Vagina (tissue), 2 donors: ENCODE measurements at regions not wholly inside any gene's neighbourhood (a gene's known extent, or its start where the extent isn't known, plus 50 kb on each side); places are given as distances from the start of the nearest gene placed in this dataset.
"Not testable (repeated sequence)": the region's sequence is repeated elsewhere in the genome, so short reads cannot be mapped to it uniquely, and the experiment has no call there.

Source experiments
- DNase-seq, 2 donors: peaks; one replicate each; pipeline ENCODE4 v3.0.0-alpha.2; 2017; ENCODE audit errors: extremely low spot score in 2 of 2
- H3K27ac ChIP-seq: fragments of 200-600 bp; sonication (generic); one replicate; pipeline ENCODE4 v1.5.1; 2019
- H3K27me3 ChIP-seq: fragments of 200-600 bp; sonication (generic); one replicate; pipeline ENCODE4 v1.5.1; 2019
- H3K36me3 ChIP-seq, 2 donors: fragments of 200-600 bp; sonication (generic); one replicate each; pipeline ENCODE4 v1.5.1; 2017 to 2019
- H3K4me1 ChIP-seq: fragments of 200-600 bp; sonication (generic); one replicate; pipeline ENCODE4 v1.5.1; 2019
- H3K4me3 ChIP-seq, 2 donors: fragments of 200-600 bp; sonication (generic); 1 replicate in 1 of 2; 2 replicates in 1 of 2; pipeline ENCODE4 v1.5.1; 2016 to 2019
- H3K9me3 ChIP-seq: fragments of 200-600 bp; sonication (generic); one replicate; pipeline ENCODE4 v1.5.1; 2019
- POLR2A ChIP-seq, 2 donors: fragments of 450-650 bp; IDR thresholded peaks; one replicate each; pipeline ENCODE4 v1.6.1; 2017; ENCODE audit warnings: antibody characterized with exemption in 2 of 2, mild to moderate bottlenecking in 2 of 2, moderate library complexity in 2 of 2
- POLR2AphosphoS5 ChIP-seq, 2 donors: sonication (generic); formaldehyde crosslinking; IDR thresholded peaks; one replicate each; pipeline ENCODE4 v1.9.0; 2017; ENCODE audit warnings: antibody characterized with exemption in 2 of 2, mild to moderate bottlenecking in 2 of 2, low read depth in 1 of 2; ENCODE audit not compliant: insufficient read depth in 1 of 2
- intact Hi-C: fragments of 100-400 bp; cut with DNase I; formaldehyde crosslinking; loops from one replicate; pipeline ENCODE4 v1.15.1; 2023
- TF ChIP-seq, protein P1 (sequence below), 3 experiments: fragments of 450-650 bp in 2 of 3; fragments of 200-600 bp in 1 of 3; sonication (generic) in 1 of 3; IDR thresholded peaks; one replicate each; pipeline ENCODE4 v1.5.1; 2017 to 2019; ENCODE audit warnings: antibody characterized with exemption in 3 of 3, mild to moderate bottlenecking in 2 of 3, moderate library complexity in 2 of 3

DNA sequence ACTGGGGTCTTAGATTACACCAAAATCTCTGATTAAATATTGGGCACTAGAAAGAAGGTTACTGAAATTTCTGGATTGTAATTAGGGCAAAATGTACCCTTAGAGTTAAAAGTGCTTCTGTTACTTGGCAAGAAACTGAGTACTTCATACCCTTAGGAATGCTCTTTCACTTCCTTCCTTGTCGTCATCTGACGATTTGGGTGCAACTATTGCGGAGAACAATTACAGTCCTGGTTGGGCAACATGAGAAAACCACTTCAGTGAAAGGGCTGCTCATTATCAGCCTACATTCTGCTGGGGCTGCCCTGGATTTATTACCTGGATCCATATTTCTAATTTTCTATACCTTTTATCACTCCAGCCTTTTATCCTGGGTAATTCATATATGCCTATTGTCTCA lies 348.5 kb upstream of the MDGA2 start:
- intact Hi-C loops, result no loop called here
- no peak for DNase-seq
- no peak for TF ChIP-seq POLR2AphosphoS5 (IDR thresholded peaks at IDR 0.05; ENCODE audit: insufficient read depth in 1 of 2, low read depth in 1 of 2)
- TF ChIP-seq, protein P1, sequence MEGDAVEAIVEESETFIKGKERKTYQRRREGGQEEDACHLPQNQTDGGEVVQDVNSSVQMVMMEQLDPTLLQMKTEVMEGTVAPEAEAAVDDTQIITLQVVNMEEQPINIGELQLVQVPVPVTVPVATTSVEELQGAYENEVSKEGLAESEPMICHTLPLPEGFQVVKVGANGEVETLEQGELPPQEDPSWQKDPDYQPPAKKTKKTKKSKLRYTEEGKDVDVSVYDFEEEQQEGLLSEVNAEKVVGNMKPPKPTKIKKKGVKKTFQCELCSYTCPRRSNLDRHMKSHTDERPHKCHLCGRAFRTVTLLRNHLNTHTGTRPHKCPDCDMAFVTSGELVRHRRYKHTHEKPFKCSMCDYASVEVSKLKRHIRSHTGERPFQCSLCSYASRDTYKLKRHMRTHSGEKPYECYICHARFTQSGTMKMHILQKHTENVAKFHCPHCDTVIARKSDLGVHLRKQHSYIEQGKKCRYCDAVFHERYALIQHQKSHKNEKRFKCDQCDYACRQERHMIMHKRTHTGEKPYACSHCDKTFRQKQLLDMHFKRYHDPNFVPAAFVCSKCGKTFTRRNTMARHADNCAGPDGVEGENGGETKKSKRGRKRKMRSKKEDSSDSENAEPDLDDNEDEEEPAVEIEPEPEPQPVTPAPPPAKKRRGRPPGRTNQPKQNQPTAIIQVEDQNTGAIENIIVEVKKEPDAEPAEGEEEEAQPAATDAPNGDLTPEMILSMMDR (IDR thresholded peaks at IDR 0.05), result no peak
- TF ChIP-seq POLR2A (IDR thresholded peaks at IDR 0.05), result no peak
- no peak overlapping the region for H3K27ac ChIP-seq
- H3K4me3 ChIP-seq, result no peak overlapping the region
- H3K27me3 ChIP-seq, result no peaks in the 10 kb centered on the region
- H3K9me3 ChIP-seq, result no peaks in the 10 kb centered on the region
- no peaks in the 10 kb centered on the region for H3K4me1 ChIP-seq
- no peaks in the 10 kb centered on the region for H3K36me3 ChIP-seq

DNA sequence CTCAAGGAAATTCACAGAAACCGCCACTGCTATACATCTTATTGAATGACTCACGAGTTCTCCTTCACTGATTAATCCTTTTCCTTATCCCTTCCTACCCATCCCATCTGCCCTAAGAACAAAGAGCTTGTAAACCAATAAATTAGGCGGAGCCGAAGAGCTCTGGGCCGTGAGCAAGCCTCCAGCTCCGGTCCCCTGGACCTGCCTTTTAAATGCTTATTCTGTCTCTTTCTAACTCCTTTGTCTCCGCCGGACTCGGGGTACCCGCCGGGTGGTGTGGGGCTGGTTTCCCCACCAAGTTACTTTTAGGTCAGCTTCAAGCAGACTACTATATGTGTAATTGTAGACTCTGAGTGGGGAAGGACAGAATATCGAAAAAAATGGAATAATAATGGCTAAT lies 336.1 kb upstream of the MDGA2 start:
- intact Hi-C loops, H3K4me1 ChIP-seq, H3K27ac ChIP-seq, H3K36me3 ChIP-seq, H3K9me3 ChIP-seq, DNase-seq, H3K27me3 ChIP-seq, H3K4me3 ChIP-seq: not testable (repeated sequence)

DNA sequence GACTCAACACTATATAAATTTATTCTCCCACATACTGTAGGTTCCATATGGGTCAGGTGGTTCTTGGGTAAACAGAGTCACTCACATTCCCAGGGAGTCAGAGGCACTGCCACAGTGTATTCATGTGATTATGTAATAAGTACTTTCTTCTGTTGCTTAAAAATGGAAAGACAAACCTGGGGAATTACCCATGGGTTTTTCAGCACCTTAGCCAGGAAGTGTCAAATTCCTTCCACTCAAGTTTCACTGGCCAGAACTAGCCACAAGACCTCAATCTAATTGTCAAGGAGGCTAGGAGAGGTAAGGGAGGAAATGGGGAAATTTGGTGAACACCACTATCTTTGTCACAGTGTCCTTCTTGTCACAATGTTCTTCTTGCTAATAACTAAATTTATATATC lies 333.2 kb upstream of the MDGA2 start:
- H3K36me3 ChIP-seq, result no peaks in the 10 kb centered on the region
- no peaks in the 10 kb centered on the region for H3K9me3 ChIP-seq
- intact Hi-C loops, result no loop called here
- DNase-seq, result no peak
- no peak overlapping the region for H3K4me3 ChIP-seq
- TF ChIP-seq, protein P1 (IDR thresholded peaks at IDR 0.05), result no peak
- TF ChIP-seq POLR2AphosphoS5 (IDR thresholded peaks at IDR 0.05; ENCODE audit: insufficient read depth in 1 of 2, low read depth in 1 of 2) (no peak), POLR2A (IDR thresholded peaks at IDR 0.05) (no peak)
- no peaks in the 10 kb centered on the region for H3K4me1 ChIP-seq
- no peaks in the 10 kb centered on the region for H3K27me3 ChIP-seq
- no peak overlapping the region for H3K27ac ChIP-seq

DNA sequence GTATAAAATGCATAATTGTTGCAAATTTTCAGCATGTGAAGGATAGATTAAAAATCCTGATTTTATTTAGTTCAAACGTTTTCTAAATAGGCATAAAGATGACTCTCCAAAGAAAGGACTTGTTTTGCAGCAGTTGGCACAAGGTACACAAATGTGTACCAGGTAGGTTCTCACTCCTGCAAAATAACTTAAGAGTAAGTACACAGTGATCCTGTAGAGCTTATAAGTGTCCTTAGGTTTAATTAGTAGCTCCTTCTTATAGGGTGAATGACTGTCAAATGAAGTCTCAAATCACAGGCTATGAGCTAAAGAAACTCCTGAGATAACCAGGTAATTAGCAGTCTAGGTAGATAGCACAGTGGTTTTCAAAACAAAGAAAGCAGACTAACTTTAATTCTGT lies 330.6 kb upstream of the MDGA2 start:
- Histone ChIP-seq H3K27me3 (no peaks in the 10 kb centered on the region), H3K36me3 (no peaks in the 10 kb centered on the region), H3K4me1 (no peaks in the 10 kb centered on the region), H3K9me3 (no peaks in the 10 kb centered on the region), H3K4me3 (no peak overlapping the region), H3K27ac (no peak overlapping the region)
- no peak for DNase-seq
- TF ChIP-seq POLR2A (IDR thresholded peaks at IDR 0.05), result no peak
- TF ChIP-seq, protein P1 (IDR thresholded peaks at IDR 0.05), result no peak
- no peak for TF ChIP-seq POLR2AphosphoS5 (IDR thresholded peaks at IDR 0.05; ENCODE audit: insufficient read depth in 1 of 2, low read depth in 1 of 2)
- intact Hi-C loops, result no loop called here

DNA sequence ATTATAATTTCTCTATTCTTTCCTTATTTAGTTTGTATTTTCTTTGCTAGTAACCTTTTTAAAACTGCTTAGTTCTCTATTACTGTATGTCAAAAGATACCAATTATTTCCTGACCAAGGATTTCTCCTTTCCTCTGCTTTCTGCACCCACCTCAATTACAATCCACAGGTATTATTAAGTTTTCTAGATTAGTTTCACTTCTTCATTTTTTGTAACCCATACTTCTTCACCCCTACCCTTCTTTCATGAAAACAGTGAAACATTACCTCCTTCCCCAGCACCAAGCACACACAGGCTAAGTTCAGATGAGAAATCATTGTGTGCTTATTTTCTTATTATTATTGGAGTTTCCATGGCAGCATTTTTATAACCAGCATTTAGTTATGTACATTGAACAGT lies 318.5 kb upstream of the MDGA2 start:
- no peak for DNase-seq
- Histone ChIP-seq H3K4me3 (no peak overlapping the region), H3K27me3 (no peaks in the 10 kb centered on the region), H3K36me3 (no peaks in the 10 kb centered on the region), H3K4me1 (no peaks in the 10 kb centered on the region), H3K9me3 (no peaks in the 10 kb centered on the region), H3K27ac (no peak overlapping the region)
- intact Hi-C loops, result no loop called here
- TF ChIP-seq, protein P1 (IDR thresholded peaks at IDR 0.05), result no peak
- TF ChIP-seq POLR2AphosphoS5 (IDR thresholded peaks at IDR 0.05; ENCODE audit: insufficient read depth in 1 of 2, low read depth in 1 of 2) (no peak), POLR2A (IDR thresholded peaks at IDR 0.05) (no peak)

DNA sequence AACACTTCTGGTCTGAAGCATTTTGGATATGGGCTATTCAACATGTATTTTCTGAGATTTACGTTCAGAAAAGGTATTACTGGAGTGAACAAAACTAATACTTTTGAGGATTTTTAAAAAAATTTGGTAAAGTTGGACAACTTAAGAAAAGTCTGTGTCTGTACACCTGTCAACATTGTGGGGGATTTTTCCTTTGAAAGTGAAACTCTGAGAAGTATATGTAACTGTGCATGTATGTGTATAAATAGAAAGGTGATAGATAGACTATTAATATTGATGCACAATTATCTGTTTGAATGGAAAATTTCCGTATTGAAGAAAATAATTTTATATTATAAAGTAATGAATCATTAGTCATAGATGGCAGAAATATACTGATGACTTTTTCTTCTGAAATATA lies 312.8 kb upstream of the MDGA2 start:
- Histone ChIP-seq H3K9me3 (no peaks in the 10 kb centered on the region), H3K4me3 (no peak overlapping the region), H3K27ac (no peak overlapping the region), H3K4me1 (no peaks in the 10 kb centered on the region), H3K27me3 (no peaks in the 10 kb centered on the region), H3K36me3 (no peaks in the 10 kb centered on the region)
- no peak for DNase-seq
- intact Hi-C loops, result no loop called here
- TF ChIP-seq, protein P1 (IDR thresholded peaks at IDR 0.05), result no peak
- TF ChIP-seq POLR2AphosphoS5 (IDR thresholded peaks at IDR 0.05; ENCODE audit: insufficient read depth in 1 of 2, low read depth in 1 of 2) (no peak), POLR2A (IDR thresholded peaks at IDR 0.05) (no peak)
